HEK293 (cell line): ENCODE measurements at regions not wholly inside any gene's neighbourhood (a gene's known extent, or its start where the extent isn't known, plus 50 kb on each side); places are given as distances from the start of the nearest gene placed in this dataset.

Source experiments
- CTCF ChIA-PET: fragments of 350-600 bp; formaldehyde crosslinking; extraction: SDS; loops from one replicate; lab custom pipeline; 2021; ENCODE audit warnings: antibody characterized with exemption; lab: Yijun Ruan, JAX
- POLR2A ChIA-PET: fragments of 300-600 bp; formaldehyde crosslinking; extraction: SDS; loops from one replicate; lab custom pipeline; 2020; ENCODE audit warnings: antibody characterized with exemption, inconsistent platforms; lab: Yijun Ruan, JAX
- H3K27ac ChIP-seq: fragments of 200-500 bp; sonication (Bioruptor generic); 2 replicates; pipeline ENCODE4 v1.5.1; 2014; ENCODE audit warnings: low read depth, low read length, control low read depth, inconsistent platforms; ENCODE audit errors: extremely low read depth
- H3K36me3 ChIP-seq, 2 experiments: fragments of 200-500 bp in 1 of 2; sonication (Bioruptor generic) in 1 of 2; 1 replicate in 1 of 2; 2 replicates in 1 of 2; pipeline ENCODE4 v1.5.1; 2014 to 2017; ENCODE audit warnings: inconsistent platforms in 2 of 2, low read length in 2 of 2; ENCODE audit not compliant: control insufficient read depth in 2 of 2, insufficient read depth in 1 of 2
- H3K4me1 ChIP-seq: fragments of 200-500 bp; sonication (Bioruptor generic); 2 replicates; pipeline ENCODE4 v1.5.1; 2014; ENCODE audit warnings: mild to moderate bottlenecking, low read length, inconsistent platforms; ENCODE audit not compliant: control insufficient read depth, insufficient read depth
- H3K4me3 ChIP-seq: 2 replicates; pipeline ENCODE4 v1.5.1; 2011; ENCODE audit warnings: low read depth, mild to moderate bottlenecking, control low read depth, low read length, moderate library complexity
- H3K9me3 ChIP-seq: fragments of 200-500 bp; sonication (Bioruptor generic); 2 replicates; pipeline ENCODE4 v1.5.1; 2014; ENCODE audit warnings: low read depth, low read length, inconsistent platforms; ENCODE audit not compliant: control insufficient read depth, insufficient read depth
- GLI2 ChIP-seq: fragments of 450-650 bp; formaldehyde crosslinking; IDR thresholded peaks from 2 replicates; pipeline ENCODE4; 2017; ENCODE audit warnings: missing biosample characterization, missing genetic modification characterization, low read depth, borderline replicate concordance
- HOXD13 ChIP-seq: sonication (generic); formaldehyde crosslinking; IDR thresholded peaks from 2 replicates; pipeline ENCODE4 v1.8.0; 2022; ENCODE audit warnings: missing genetic modification reagents, borderline replicate concordance
- KLF8 ChIP-seq: fragments of 450-650 bp; formaldehyde crosslinking; IDR thresholded peaks from 2 replicates; pipeline ENCODE4 v1.5.1; 2016; ENCODE audit warnings: missing biosample characterization, missing genetic modification characterization
- MEIS1 ChIP-seq: sonication (generic); formaldehyde crosslinking; IDR thresholded peaks from 2 replicates; pipeline ENCODE4 v1.8.1; 2022; ENCODE audit warnings: missing genetic modification reagents, mild to moderate bottlenecking, borderline replicate concordance
- REPIN1 ChIP-seq: fragments of 450-650 bp; formaldehyde crosslinking; IDR thresholded peaks from 2 replicates; pipeline ENCODE4 v1.5.1; 2017; ENCODE audit warnings: missing biosample characterization, missing genetic modification characterization, low read depth
- REST ChIP-seq: fragments of 450-650 bp; formaldehyde crosslinking; IDR thresholded peaks from 2 replicates; pipeline ENCODE4 v1.5.1; 2016; ENCODE audit warnings: missing biosample characterization, missing genetic modification characterization
- SP2 ChIP-seq: fragments of 450-650 bp; formaldehyde crosslinking; IDR thresholded peaks from 2 replicates; pipeline ENCODE4 v1.5.1; 2016; ENCODE audit warnings: missing biosample characterization, missing genetic modification characterization
- TCF7L2 ChIP-seq: IDR thresholded peaks from 2 replicates; pipeline ENCODE4 v1.6.1; 2011; ENCODE audit warnings: low read depth, mild to moderate bottlenecking, inconsistent platforms, low read length, moderate library complexity, borderline replicate concordance
- TSHZ1 ChIP-seq: fragments of 450-650 bp; formaldehyde crosslinking; IDR thresholded peaks from 2 replicates; pipeline ENCODE4 v1.5.1; 2016; ENCODE audit warnings: missing biosample characterization, missing genetic modification characterization, borderline replicate concordance
- ZBTB1 ChIP-seq: fragments of 450-650 bp; formaldehyde crosslinking; IDR thresholded peaks from 2 replicates; pipeline ENCODE4 v1.5.1; 2016; ENCODE audit warnings: missing biosample characterization, missing genetic modification characterization
- ZNF112 ChIP-seq: fragments of 450-650 bp; formaldehyde crosslinking; IDR thresholded peaks from 2 replicates; pipeline ENCODE4 v1.5.0; 2017; ENCODE audit warnings: missing biosample characterization, missing genetic modification characterization
- ZNF121 ChIP-seq: fragments of 450-650 bp; formaldehyde crosslinking; IDR thresholded peaks from 2 replicates; pipeline ENCODE4 v1.5.1; 2016; ENCODE audit warnings: missing biosample characterization, missing genetic modification characterization
- ZNF155 ChIP-seq: fragments of 450-650 bp; formaldehyde crosslinking; IDR thresholded peaks from 2 replicates; pipeline ENCODE4 v1.5.1; 2016; ENCODE audit warnings: missing biosample characterization, missing genetic modification characterization
- ZNF16 ChIP-seq: fragments of 450-650 bp; formaldehyde crosslinking; IDR thresholded peaks from 2 replicates; pipeline ENCODE4 v1.5.1; 2016; ENCODE audit warnings: low read depth, missing biosample characterization, missing genetic modification characterization
- ZNF169 ChIP-seq: fragments of 450-650 bp; formaldehyde crosslinking; IDR thresholded peaks from 2 replicates; pipeline ENCODE4 v1.5.1; 2016; ENCODE audit warnings: missing biosample characterization, missing genetic modification characterization
- ZNF174 ChIP-seq: fragments of 450-650 bp; formaldehyde crosslinking; IDR thresholded peaks from 2 replicates; pipeline ENCODE4 v1.5.0; 2017; ENCODE audit warnings: missing biosample characterization, mild to moderate bottlenecking, missing genetic modification characterization
- ZNF280D ChIP-seq: fragments of 450-650 bp; formaldehyde crosslinking; IDR thresholded peaks from 2 replicates; pipeline ENCODE4 v1.5.1; 2016; ENCODE audit warnings: missing biosample characterization, missing genetic modification characterization
- ZNF560 ChIP-seq: fragments of 450-650 bp; formaldehyde crosslinking; IDR thresholded peaks from 2 replicates; pipeline ENCODE4 v1.5.1; 2017; ENCODE audit warnings: missing biosample characterization, missing genetic modification characterization, borderline replicate concordance
- TF ChIP-seq, protein P1 (sequence below): fragments of 450-650 bp; formaldehyde crosslinking; IDR thresholded peaks from 2 replicates; pipeline ENCODE4 v1.5.1; 2016; ENCODE audit warnings: missing biosample characterization, missing genetic modification characterization, borderline replicate concordance

GRCh38 chr5:166948679-166949078 is 1342.8 kb upstream of the WWC1 start:
- TF ChIP-seq ZNF560 (tag by site-specific recombination), result no peak
- no peak for TF ChIP-seq ZNF16 (tag by site-specific recombination)
- TF ChIP-seq ZNF169 (tag by site-specific recombination), result no peak
- TF ChIP-seq, protein P1, sequence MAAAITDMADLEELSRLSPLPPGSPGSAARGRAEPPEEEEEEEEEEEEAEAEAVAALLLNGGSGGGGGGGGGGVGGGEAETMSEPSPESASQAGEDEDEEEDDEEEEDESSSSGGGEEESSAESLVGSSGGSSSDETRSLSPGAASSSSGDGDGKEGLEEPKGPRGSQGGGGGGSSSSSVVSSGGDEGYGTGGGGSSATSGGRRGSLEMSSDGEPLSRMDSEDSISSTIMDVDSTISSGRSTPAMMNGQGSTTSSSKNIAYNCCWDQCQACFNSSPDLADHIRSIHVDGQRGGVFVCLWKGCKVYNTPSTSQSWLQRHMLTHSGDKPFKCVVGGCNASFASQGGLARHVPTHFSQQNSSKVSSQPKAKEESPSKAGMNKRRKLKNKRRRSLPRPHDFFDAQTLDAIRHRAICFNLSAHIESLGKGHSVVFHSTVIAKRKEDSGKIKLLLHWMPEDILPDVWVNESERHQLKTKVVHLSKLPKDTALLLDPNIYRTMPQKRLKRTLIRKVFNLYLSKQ, result no peak
- no peak for TF ChIP-seq HOXD13 (CRISPR knock-in tag)
- no peak for TF ChIP-seq ZNF280D (tag by site-specific recombination)
- no peak for TF ChIP-seq ZNF112
- no peak for TF ChIP-seq ZNF121 (tag by site-specific recombination)
- TF ChIP-seq GLI2 (tag by site-specific recombination), result no peak
- no peak for TF ChIP-seq TSHZ1 (tag by site-specific recombination)
- no peak for TF ChIP-seq REPIN1 (tag by site-specific recombination)
- ChIA-PET POLR2A (no interaction called here), CTCF (interaction anchor here (0.6 kb wide), 1 partner anchor 101 kb away, joined by 5 read pairs; no protein-coding TSS in a partner anchor)
- Histone ChIP-seq H3K27ac (no peak overlapping the region), H3K4me3 (no peak overlapping the region), H3K36me3 (no peaks in the 10 kb centered on the region), H3K4me1 (no peaks in the 10 kb centered on the region), H3K9me3 (no peaks in the 10 kb centered on the region)

GRCh38 chr5:166952048-166952447 is 1339.4 kb upstream of the WWC1 start:
- CTCF ChIA-PET, result no interaction called here
- H3K4me3 ChIP-seq, result no peak overlapping the region
- H3K4me1 ChIP-seq, result no peaks in the 10 kb centered on the region
- TF ChIP-seq TCF7L2, result no peak
- TF ChIP-seq ZBTB1, result no peak
- no peak for TF ChIP-seq ZNF155 (tag by site-specific recombination)
- TF ChIP-seq MEIS1 (CRISPR knock-in tag), result no peak
- TF ChIP-seq ZNF174, result no peak
- TF ChIP-seq SP2 (tag by site-specific recombination), result no peak
- TF ChIP-seq REST (tag by site-specific recombination), result no peak
- TF ChIP-seq KLF8, result no peak
- TF ChIP-seq, all 188 proteins: peak for 0
- H3K27ac ChIP-seq, result no peak overlapping the region
- no peaks in the 10 kb centered on the region for H3K9me3 ChIP-seq
- H3K36me3 ChIP-seq, result no peaks in the 10 kb centered on the region
- POLR2A ChIA-PET, result no interaction called here
